ENCODE measurements at regions not wholly inside any gene's neighbourhood (a gene's known extent, or its start where the extent isn't known, plus 50 kb on each side); places are given as distances from the start of the nearest gene placed in this dataset.

GRCh38 chr1:173297798-173298391, 90.8 kb upstream of the TNFSF4 start:
- H3K27ac ChIP-seq (replicated peaks in 1 of 4): no peak overlapping the region
- intact Hi-C loops (cut with DNase I): no loop called here

DNA sequence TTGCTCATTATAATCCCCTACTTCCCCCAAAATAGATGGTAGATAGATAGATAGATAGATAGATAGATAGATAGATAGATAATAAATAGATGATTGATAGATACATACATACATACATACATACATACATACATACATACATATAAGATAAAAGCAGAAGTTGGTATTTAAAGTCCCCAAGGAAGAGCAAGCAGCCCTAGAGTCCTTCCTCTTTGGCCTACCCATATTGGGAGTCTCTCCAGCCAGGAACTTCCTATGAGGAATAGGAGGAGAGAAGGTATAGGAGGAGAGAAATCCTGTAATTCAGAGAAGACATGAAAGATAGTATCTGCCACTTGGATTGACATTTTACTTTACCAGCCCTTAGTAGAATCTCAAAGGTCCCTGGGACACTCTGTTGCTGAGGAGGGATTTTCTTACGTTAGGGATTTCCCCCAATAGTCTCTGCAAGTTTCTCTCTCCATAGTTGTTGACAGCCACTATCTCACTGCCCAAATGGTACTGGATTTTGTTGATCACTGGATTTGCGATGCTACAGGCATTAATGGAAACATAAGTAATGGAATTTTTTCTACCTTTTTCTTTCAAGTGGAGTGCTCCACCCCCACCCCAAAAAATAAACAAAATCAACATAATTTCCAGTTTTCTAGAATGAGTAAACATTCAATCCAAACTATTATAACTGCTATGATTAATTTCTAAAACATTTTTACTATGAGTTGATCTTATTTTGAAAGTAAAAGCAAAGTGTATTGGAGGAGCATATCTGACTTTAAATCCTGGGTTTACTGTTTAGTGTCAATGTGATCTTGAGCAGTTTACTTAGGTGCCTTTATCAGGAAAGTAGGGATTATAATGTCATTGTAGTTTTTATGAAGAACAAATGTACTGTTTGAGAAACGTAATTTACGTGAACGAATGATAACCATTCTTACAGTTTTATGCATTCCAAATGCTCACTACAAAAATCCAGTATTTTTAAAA, 93.2 kb upstream of the TNFSF4 start:
- Histone ChIP-seq H3K4me3 (no peak overlapping the region), H3K4me1 (peaks cover 0 to 7% (median 2%) of the 10 kb centered on the region in 4 donors), H3K27me3 (no peaks in the 10 kb centered on the region), H3K36me3 (no peaks in the 10 kb centered on the region), H3K9me3 (no peaks in the 10 kb centered on the region), H3K27ac (replicated peaks in 1 of 4) (no peak overlapping the region)
- intact Hi-C loops (cut with DNase I): no loop called here
- TF ChIP-seq, protein P1, sequence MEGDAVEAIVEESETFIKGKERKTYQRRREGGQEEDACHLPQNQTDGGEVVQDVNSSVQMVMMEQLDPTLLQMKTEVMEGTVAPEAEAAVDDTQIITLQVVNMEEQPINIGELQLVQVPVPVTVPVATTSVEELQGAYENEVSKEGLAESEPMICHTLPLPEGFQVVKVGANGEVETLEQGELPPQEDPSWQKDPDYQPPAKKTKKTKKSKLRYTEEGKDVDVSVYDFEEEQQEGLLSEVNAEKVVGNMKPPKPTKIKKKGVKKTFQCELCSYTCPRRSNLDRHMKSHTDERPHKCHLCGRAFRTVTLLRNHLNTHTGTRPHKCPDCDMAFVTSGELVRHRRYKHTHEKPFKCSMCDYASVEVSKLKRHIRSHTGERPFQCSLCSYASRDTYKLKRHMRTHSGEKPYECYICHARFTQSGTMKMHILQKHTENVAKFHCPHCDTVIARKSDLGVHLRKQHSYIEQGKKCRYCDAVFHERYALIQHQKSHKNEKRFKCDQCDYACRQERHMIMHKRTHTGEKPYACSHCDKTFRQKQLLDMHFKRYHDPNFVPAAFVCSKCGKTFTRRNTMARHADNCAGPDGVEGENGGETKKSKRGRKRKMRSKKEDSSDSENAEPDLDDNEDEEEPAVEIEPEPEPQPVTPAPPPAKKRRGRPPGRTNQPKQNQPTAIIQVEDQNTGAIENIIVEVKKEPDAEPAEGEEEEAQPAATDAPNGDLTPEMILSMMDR (IDR thresholded peaks at IDR 0.05): no peak
- no peak for TF ChIP-seq POLR2A (IDR thresholded peaks at IDR 0.05; ENCODE audit: low read depth)
- TF ChIP-seq EP300 (IDR thresholded peaks at IDR 0.05): no peak
- TF ChIP-seq POLR2AphosphoS5 (IDR thresholded peaks at IDR 0.05): no peak
- 70% methylated on average over 5 of the region's 5 CpGs for WGBS
- DNase-seq (ENCODE audit: extremely low spot score): no peak

More at GRCh38 chr1:173297798-173298391, 90.8 kb upstream of the TNFSF4 start:
- Histone ChIP-seq H3K4me3 (no peak overlapping the region), H3K27me3 (no peaks in the 10 kb centered on the region), H3K4me1 (peaks cover 0 to 7% (median 2%) of the 10 kb centered on the region in 4 donors), H3K9me3 (no peaks in the 10 kb centered on the region), H3K36me3 (no peaks in the 10 kb centered on the region)
- no peak for DNase-seq (ENCODE audit: extremely low spot score)
- 79% methylated on average over 4 of the region's 4 CpGs for WGBS
- TF ChIP-seq EP300 (IDR thresholded peaks at IDR 0.05): no peak
- no peak for TF ChIP-seq POLR2A (IDR thresholded peaks at IDR 0.05; ENCODE audit: low read depth)
- no peak for TF ChIP-seq POLR2AphosphoS5 (IDR thresholded peaks at IDR 0.05)
- TF ChIP-seq, protein P1 (IDR thresholded peaks at IDR 0.05): no peak

- no peaks in the 10 kb centered on the region for H3K36me3 ChIP-seq
- peaks cover 0 to 7% (median 0%) of the 10 kb centered on the region in 4 donors for H3K4me1 ChIP-seq
- DNase-seq (ENCODE audit: extremely low spot score): no peak
- no peak overlapping the region for H3K4me3 ChIP-seq
- TF ChIP-seq POLR2A (IDR thresholded peaks at IDR 0.05; ENCODE audit: low read depth): no peak
- TF ChIP-seq, protein P1 (IDR thresholded peaks at IDR 0.05): no peak
- no peak for TF ChIP-seq EP300 (IDR thresholded peaks at IDR 0.05)
- TF ChIP-seq POLR2AphosphoS5 (IDR thresholded peaks at IDR 0.05): no peak
- no peak overlapping the region for H3K27ac ChIP-seq (replicated peaks in 1 of 4)
- 100% methylated on average over 1 of the region's 1 CpG for WGBS
- no peaks in the 10 kb centered on the region for H3K9me3 ChIP-seq
- intact Hi-C loops (cut with DNase I): no loop called here
- H3K27me3 ChIP-seq: no peaks in the 10 kb centered on the region
Measured at GRCh38 chr1:173301507-173301906, 94.4 kb upstream of the TNFSF4 start.

DNA sequence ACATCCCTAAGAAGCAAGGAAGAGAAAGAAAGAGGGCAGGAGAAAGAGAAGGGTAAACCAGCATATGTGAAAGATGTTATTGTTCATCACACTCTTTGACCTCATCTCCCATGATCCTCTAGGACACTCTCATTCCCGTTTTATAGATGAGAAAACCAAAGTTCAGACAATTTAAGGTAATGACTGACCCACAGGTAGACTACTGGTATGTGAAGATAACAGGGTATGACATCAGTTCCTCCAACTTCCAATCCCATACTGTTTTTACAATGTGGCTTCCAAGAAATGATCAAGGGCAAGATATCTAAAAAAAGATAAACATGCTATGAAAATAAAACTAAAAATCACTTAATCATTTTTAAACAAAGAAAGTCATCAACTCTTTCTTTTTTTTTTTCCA, 95.2 kb upstream of the TNFSF4 start:
- intact Hi-C loops (cut with DNase I): no loop called here
- Histone ChIP-seq H3K4me3 (no peak overlapping the region), H3K4me1 (peaks cover 0 to 5% (median 0%) of the 10 kb centered on the region in 4 donors), H3K9me3 (no peaks in the 10 kb centered on the region), H3K27ac (replicated peaks in 1 of 4) (no peak overlapping the region), H3K36me3 (no peaks in the 10 kb centered on the region), H3K27me3 (no peaks in the 10 kb centered on the region)
- DNase-seq (ENCODE audit: extremely low spot score): no peak
- TF ChIP-seq EP300 (IDR thresholded peaks at IDR 0.05) (no peak), POLR2A (IDR thresholded peaks at IDR 0.05; ENCODE audit: low read depth) (no peak), POLR2AphosphoS5 (IDR thresholded peaks at IDR 0.05) (no peak)
- TF ChIP-seq, protein P1 (IDR thresholded peaks at IDR 0.05): no peak
- 80% methylated on average over 1 of the region's 1 CpG for WGBS
